ENCODE measurements at regions not wholly inside any gene's neighbourhood (a gene's known extent, or its start where the extent isn't known, plus 50 kb on each side); places are given as distances from the start of the nearest gene placed in this dataset.
A peak's percentile ranks its signal among the peaks of the same experiment; 100 is the strongest.

GRCh38 chr5:102099766-102100331 is 196.2 kb downstream of the SLCO4C1 start (continued):
- TF ChIP-seq ZNF788 (CRISPR knock-in tag; IDR thresholded peaks at IDR 0.05; ENCODE audit: borderline replicate concordance) (peak; percentile 71; the same call in 1 of the 2 replicates), ZNF292 (CRISPR knock-in tag; IDR thresholded peaks at IDR 0.05; ENCODE audit: borderline replicate concordance, low read depth) (peak; percentile 91; the same call in 1 of the 2 replicates), FOXP1 (IDR thresholded peaks at IDR 0.05) (no peak), FOXP1 (CRISPR knock-in tag; IDR thresholded peaks at IDR 0.05) (peak; percentile 77), HNRNPUL1 (IDR thresholded peaks at IDR 0.05; ENCODE audit: low read depth, low read length) (0 out of 2 replicates have a peak, but pooled peaks have one; percentile 27), ZNF761 (CRISPR knock-in tag; conservative IDR thresholded peaks at IDR 0.05) (no peak), SMARCC2 (IDR thresholded peaks at IDR 0.05) (no peak), RNF219 (CRISPR knock-in tag; IDR thresholded peaks at IDR 0.05) (no peak), ZNF609 (CRISPR knock-in tag; IDR thresholded peaks at IDR 0.05; ENCODE audit: borderline replicate concordance) (peak; percentile 94), NR1H2 (CRISPR knock-in tag; IDR thresholded peaks at IDR 0.05; ENCODE audit: borderline replicate concordance, low read depth) (no peak), MIER3 (CRISPR knock-in tag; IDR thresholded peaks at IDR 0.05; ENCODE audit: borderline replicate concordance) (peak; percentile 31; the same call in 1 of the 2 replicates), GATAD1 (CRISPR knock-in tag; IDR thresholded peaks at IDR 0.05) (peak; percentile 64), ZNF552 (CRISPR knock-in tag; IDR thresholded peaks at IDR 0.05; ENCODE audit: borderline replicate concordance) (no peak), ZBTB14 (CRISPR knock-in tag; IDR thresholded peaks at IDR 0.05) (no peak), MEF2D (CRISPR knock-in tag; IDR thresholded peaks at IDR 0.05) (no peak), ZNF430 (CRISPR knock-in tag; IDR thresholded peaks at IDR 0.05) (0 out of 2 replicates have a peak, but pooled peaks have one; percentile 65), SALL1 (CRISPR knock-in tag; IDR thresholded peaks at IDR 0.05) (peak; percentile 98)
- TF ChIP-seq, protein P1, sequence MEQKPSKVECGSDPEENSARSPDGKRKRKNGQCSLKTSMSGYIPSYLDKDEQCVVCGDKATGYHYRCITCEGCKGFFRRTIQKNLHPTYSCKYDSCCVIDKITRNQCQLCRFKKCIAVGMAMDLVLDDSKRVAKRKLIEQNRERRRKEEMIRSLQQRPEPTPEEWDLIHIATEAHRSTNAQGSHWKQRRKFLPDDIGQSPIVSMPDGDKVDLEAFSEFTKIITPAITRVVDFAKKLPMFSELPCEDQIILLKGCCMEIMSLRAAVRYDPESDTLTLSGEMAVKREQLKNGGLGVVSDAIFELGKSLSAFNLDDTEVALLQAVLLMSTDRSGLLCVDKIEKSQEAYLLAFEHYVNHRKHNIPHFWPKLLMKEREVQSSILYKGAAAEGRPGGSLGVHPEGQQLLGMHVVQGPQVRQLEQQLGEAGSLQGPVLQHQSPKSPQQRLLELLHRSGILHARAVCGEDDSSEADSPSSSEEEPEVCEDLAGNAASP (CRISPR knock-in tag; IDR thresholded peaks at IDR 0.05; ENCODE audit: borderline replicate concordance), result peak; percentile 92
- TF ChIP-seq, protein P2, sequence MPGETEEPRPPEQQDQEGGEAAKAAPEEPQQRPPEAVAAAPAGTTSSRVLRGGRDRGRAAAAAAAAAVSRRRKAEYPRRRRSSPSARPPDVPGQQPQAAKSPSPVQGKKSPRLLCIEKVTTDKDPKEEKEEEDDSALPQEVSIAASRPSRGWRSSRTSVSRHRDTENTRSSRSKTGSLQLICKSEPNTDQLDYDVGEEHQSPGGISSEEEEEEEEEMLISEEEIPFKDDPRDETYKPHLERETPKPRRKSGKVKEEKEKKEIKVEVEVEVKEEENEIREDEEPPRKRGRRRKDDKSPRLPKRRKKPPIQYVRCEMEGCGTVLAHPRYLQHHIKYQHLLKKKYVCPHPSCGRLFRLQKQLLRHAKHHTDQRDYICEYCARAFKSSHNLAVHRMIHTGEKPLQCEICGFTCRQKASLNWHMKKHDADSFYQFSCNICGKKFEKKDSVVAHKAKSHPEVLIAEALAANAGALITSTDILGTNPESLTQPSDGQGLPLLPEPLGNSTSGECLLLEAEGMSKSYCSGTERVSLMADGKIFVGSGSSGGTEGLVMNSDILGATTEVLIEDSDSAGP (CRISPR knock-in tag; IDR thresholded peaks at IDR 0.05; ENCODE audit: borderline replicate concordance), result peak; percentile 56; the same call in 1 of the 2 replicates
